Effector memory CD8-positive, alpha-beta T cell (primary cell): ENCODE measurements at regions not wholly inside any gene's neighbourhood (a gene's known extent, or its start where the extent isn't known, plus 50 kb on each side); places are given as distances from the start of the nearest gene placed in this dataset.

ENCODE experiments used
- ATAC-seq: fragments of 150-1000 bp; cut with Tn5 transposase; replicated peaks from 2 replicates; pipeline ENCODE4 v1.10.0; 2021; ENCODE audit warnings: mild to moderate bottlenecking, moderate library complexity
- DNase-seq, 3 experiments: peaks; one replicate each; pipeline ENCODE4 v3.0.0; 2021
- H3K27ac Mint-ChIP-seq, 2 donors: one replicate each; pipeline ENCODE4 v1.8.0; 2022; ENCODE audit warnings: mild to moderate bottlenecking in 2 of 2, mixed read lengths in 2 of 2, moderate library complexity in 2 of 2
- H3K27me3 Mint-ChIP-seq, 2 donors: one replicate each; pipeline ENCODE4 v1.8.0; 2022; ENCODE audit warnings: mixed read lengths in 2 of 2
- H3K36me3 Mint-ChIP-seq: one replicate; pipeline ENCODE4 v1.8.0; 2022; ENCODE audit warnings: mild to moderate bottlenecking, moderate library complexity, mixed read lengths; ENCODE audit not compliant: insufficient read depth
- H3K4me1 Mint-ChIP-seq, 2 donors: one replicate each; pipeline ENCODE4 v1.8.0; 2022; ENCODE audit warnings: low read depth in 2 of 2, mixed read lengths in 2 of 2
- H3K4me3 Mint-ChIP-seq, 2 donors: one replicate each; pipeline ENCODE4 v1.8.0; 2022; ENCODE audit warnings: mild to moderate bottlenecking in 2 of 2, mixed read lengths in 2 of 2, moderate library complexity in 2 of 2
- H3K9me3 Mint-ChIP-seq, 2 donors: one replicate each; pipeline ENCODE4 v1.8.0; 2022; ENCODE audit warnings: mixed read lengths in 2 of 2

GRCh38 chr22:34997633-34998299 is 68.2 kb upstream of the ISX start:
- no peaks in the 10 kb centered on the region for H3K9me3 Mint-ChIP-seq
- peaks cover 4% of the 10 kb centered on the region for H3K36me3 Mint-ChIP-seq
- peaks cover 11 to 59% of the 10 kb centered on the region in 2 donors for H3K27me3 Mint-ChIP-seq
- H3K4me3 Mint-ChIP-seq, result no peak overlapping the region
- ATAC-seq, result no peak
- no peaks in the 10 kb centered on the region for H3K4me1 Mint-ChIP-seq
- no peak overlapping the region for H3K27ac Mint-ChIP-seq
- DNase-seq, result no peak

- Mint-ChIP-seq H3K36me3 (peaks cover 4% of the 10 kb centered on the region), H3K27me3 (peaks cover 11 to 48% of the 10 kb centered on the region in 2 donors), H3K4me3 (no peak overlapping the region), H3K4me1 (no peaks in the 10 kb centered on the region), H3K9me3 (no peaks in the 10 kb centered on the region), H3K27ac (no peak overlapping the region)
- no peak for DNase-seq
- no peak for ATAC-seq
Measured at GRCh38 chr22:34998921-34999320, 67.0 kb upstream of the ISX start.

GRCh38 chr22:35008213-35008612 is 57.7 kb upstream of the ISX start:
- H3K4me3 Mint-ChIP-seq, result no peak overlapping the region
- DNase-seq (no peak), ATAC-seq (no peak)
- no peak overlapping the region for H3K27ac Mint-ChIP-seq
- no peaks in the 10 kb centered on the region for H3K4me1 Mint-ChIP-seq
- H3K36me3 Mint-ChIP-seq, result no peaks in the 10 kb centered on the region
- H3K9me3 Mint-ChIP-seq, result no peaks in the 10 kb centered on the region
- peaks cover 14 to 28% of the 10 kb centered on the region in 2 donors for H3K27me3 Mint-ChIP-seq

- Mint-ChIP-seq H3K36me3 (no peaks in the 10 kb centered on the region), H3K27me3 (peaks cover 14 to 41% of the 10 kb centered on the region in 2 donors), H3K4me3 (no peak overlapping the region), H3K4me1 (peaks cover 0 to 1% of the 10 kb centered on the region in 2 donors), H3K27ac (no peak overlapping the region), H3K9me3 (no peaks in the 10 kb centered on the region)
- DNase-seq (no peak), ATAC-seq (no peak)
Measured at GRCh38 chr22:35010543-35010942, 55.4 kb upstream of the ISX start.

GRCh38 chr22:35014812-35015211 is 51.1 kb upstream of the ISX start:
- Mint-ChIP-seq H3K27ac (no peak overlapping the region), H3K4me3 (no peak overlapping the region), H3K9me3 (no peaks in the 10 kb centered on the region), H3K36me3 (no peaks in the 10 kb centered on the region), H3K4me1 (peaks cover 0 to 1% of the 10 kb centered on the region in 2 donors), H3K27me3 (peaks cover 0 to 45% of the 10 kb centered on the region in 2 donors)
- ATAC-seq (no peak), DNase-seq (no peak)
